ENCODE measurements at regions not wholly inside any gene's neighbourhood (a gene's known extent, or its start where the extent isn't known, plus 50 kb on each side); places are given as distances from the start of the nearest gene placed in this dataset.

- H3K4me3 ChIP-seq (ENCODE audit: low read length in 2 of 2) = no peak overlapping the region
- H3K4me1 ChIP-seq (ENCODE audit: control insufficient read depth in 2 of 2, insufficient read depth in 2 of 2, low read length in 2 of 2) = no peaks in the 10 kb centered on the region
- no peaks in the 10 kb centered on the region for H3K27me3 ChIP-seq (ENCODE audit: control insufficient read depth in 2 of 2, insufficient read depth in 2 of 2, low read length in 2 of 2)
- H3K9me3 ChIP-seq (ENCODE audit: control insufficient read depth in 2 of 2, low read length in 2 of 2) = no peaks in the 10 kb centered on the region
- no peak overlapping the region for H3K9ac ChIP-seq (ENCODE audit: low read depth in 1 of 2, low read length in 2 of 2)
- no peaks in the 10 kb centered on the region for H3K36me3 ChIP-seq (ENCODE audit: control insufficient read depth in 2 of 2, insufficient read depth in 2 of 2, low read length in 2 of 2)
- H3K27ac ChIP-seq (ENCODE audit: low read depth in 2 of 2, low read length in 2 of 2) = no peak overlapping the region
Measured at GRCh38 chr4:126799416-126799815, 833.3 kb upstream of the INTU start.

GRCh38 chr4:126799971-126800574, 832.7 kb upstream of the INTU start:
- no peaks in the 10 kb centered on the region for H3K36me3 ChIP-seq (ENCODE audit: control insufficient read depth in 2 of 2, insufficient read depth in 2 of 2, low read length in 2 of 2)
- no peaks in the 10 kb centered on the region for H3K4me1 ChIP-seq (ENCODE audit: control insufficient read depth in 2 of 2, insufficient read depth in 2 of 2, low read length in 2 of 2)
- H3K27ac ChIP-seq (ENCODE audit: low read depth in 2 of 2, low read length in 2 of 2) = no peak overlapping the region
- H3K27me3 ChIP-seq (ENCODE audit: control insufficient read depth in 2 of 2, insufficient read depth in 2 of 2, low read length in 2 of 2) = no peaks in the 10 kb centered on the region
- no peak overlapping the region for H3K4me3 ChIP-seq (ENCODE audit: low read length in 2 of 2)
- H3K9ac ChIP-seq (ENCODE audit: low read depth in 1 of 2, low read length in 2 of 2) = no peak overlapping the region
- no peaks in the 10 kb centered on the region for H3K9me3 ChIP-seq (ENCODE audit: control insufficient read depth in 2 of 2, low read length in 2 of 2)

GRCh38 chr4:126800575-126801141, 832.1 kb upstream of the INTU start:
- no peak overlapping the region for H3K9ac ChIP-seq (ENCODE audit: low read depth in 1 of 2, low read length in 2 of 2)
- no peaks in the 10 kb centered on the region for H3K36me3 ChIP-seq (ENCODE audit: control insufficient read depth in 2 of 2, insufficient read depth in 2 of 2, low read length in 2 of 2)
- no peak overlapping the region for H3K27ac ChIP-seq (ENCODE audit: low read depth in 2 of 2, low read length in 2 of 2)
- no peaks in the 10 kb centered on the region for H3K4me1 ChIP-seq (ENCODE audit: control insufficient read depth in 2 of 2, insufficient read depth in 2 of 2, low read length in 2 of 2)
- H3K9me3 ChIP-seq (ENCODE audit: control insufficient read depth in 2 of 2, low read length in 2 of 2) = no peaks in the 10 kb centered on the region
- H3K4me3 ChIP-seq (ENCODE audit: low read length in 2 of 2) = no peak overlapping the region
- H3K27me3 ChIP-seq (ENCODE audit: control insufficient read depth in 2 of 2, insufficient read depth in 2 of 2, low read length in 2 of 2) = no peaks in the 10 kb centered on the region

GRCh38 chr4:126807132-126807531, 825.6 kb upstream of the INTU start:
- Histone ChIP-seq H3K4me3 (ENCODE audit: low read length in 2 of 2) (no peak overlapping the region), H3K9ac (ENCODE audit: low read depth in 1 of 2, low read length in 2 of 2) (no peak overlapping the region), H3K9me3 (ENCODE audit: control insufficient read depth in 2 of 2, low read length in 2 of 2) (no peaks in the 10 kb centered on the region), H3K27me3 (ENCODE audit: control insufficient read depth in 2 of 2, insufficient read depth in 2 of 2, low read length in 2 of 2) (no peaks in the 10 kb centered on the region), H3K36me3 (ENCODE audit: control insufficient read depth in 2 of 2, insufficient read depth in 2 of 2, low read length in 2 of 2) (no peaks in the 10 kb centered on the region), H3K27ac (ENCODE audit: low read depth in 2 of 2, low read length in 2 of 2) (no peak overlapping the region), H3K4me1 (ENCODE audit: control insufficient read depth in 2 of 2, insufficient read depth in 2 of 2, low read length in 2 of 2) (no peaks in the 10 kb centered on the region)

GRCh38 chr4:126812076-126812475, 820.7 kb upstream of the INTU start:
- Histone ChIP-seq H3K27ac (ENCODE audit: low read depth in 2 of 2, low read length in 2 of 2) (no peak overlapping the region), H3K27me3 (ENCODE audit: control insufficient read depth in 2 of 2, insufficient read depth in 2 of 2, low read length in 2 of 2) (no peaks in the 10 kb centered on the region), H3K9me3 (ENCODE audit: control insufficient read depth in 2 of 2, low read length in 2 of 2) (no peaks in the 10 kb centered on the region), H3K36me3 (ENCODE audit: control insufficient read depth in 2 of 2, insufficient read depth in 2 of 2, low read length in 2 of 2) (no peaks in the 10 kb centered on the region), H3K9ac (ENCODE audit: low read depth in 1 of 2, low read length in 2 of 2) (no peak overlapping the region), H3K4me3 (ENCODE audit: low read length in 2 of 2) (no peak overlapping the region), H3K4me1 (ENCODE audit: control insufficient read depth in 2 of 2, insufficient read depth in 2 of 2, low read length in 2 of 2) (no peaks in the 10 kb centered on the region)

- Histone ChIP-seq H3K9ac (ENCODE audit: low read depth in 1 of 2, low read length in 2 of 2) (no peak overlapping the region), H3K4me3 (ENCODE audit: low read length in 2 of 2) (no peak overlapping the region), H3K27ac (ENCODE audit: low read depth in 2 of 2, low read length in 2 of 2) (no peak overlapping the region), H3K9me3 (ENCODE audit: control insufficient read depth in 2 of 2, low read length in 2 of 2) (no peaks in the 10 kb centered on the region), H3K27me3 (ENCODE audit: control insufficient read depth in 2 of 2, insufficient read depth in 2 of 2, low read length in 2 of 2) (no peaks in the 10 kb centered on the region), H3K4me1 (ENCODE audit: control insufficient read depth in 2 of 2, insufficient read depth in 2 of 2, low read length in 2 of 2) (no peaks in the 10 kb centered on the region), H3K36me3 (ENCODE audit: control insufficient read depth in 2 of 2, insufficient read depth in 2 of 2, low read length in 2 of 2) (no peaks in the 10 kb centered on the region)
Measured at GRCh38 chr4:126820631-126821030, 812.1 kb upstream of the INTU start.

GRCh38 chr4:126821152-126821551, 811.6 kb upstream of the INTU start:
- Histone ChIP-seq H3K4me3 (ENCODE audit: low read length in 2 of 2) (no peak overlapping the region), H3K9ac (ENCODE audit: low read depth in 1 of 2, low read length in 2 of 2) (no peak overlapping the region), H3K4me1 (ENCODE audit: control insufficient read depth in 2 of 2, insufficient read depth in 2 of 2, low read length in 2 of 2) (no peaks in the 10 kb centered on the region), H3K9me3 (ENCODE audit: control insufficient read depth in 2 of 2, low read length in 2 of 2) (no peaks in the 10 kb centered on the region), H3K27me3 (ENCODE audit: control insufficient read depth in 2 of 2, insufficient read depth in 2 of 2, low read length in 2 of 2) (no peaks in the 10 kb centered on the region), H3K36me3 (ENCODE audit: control insufficient read depth in 2 of 2, insufficient read depth in 2 of 2, low read length in 2 of 2) (no peaks in the 10 kb centered on the region), H3K27ac (ENCODE audit: low read depth in 2 of 2, low read length in 2 of 2) (no peak overlapping the region)

- no peaks in the 10 kb centered on the region for H3K36me3 ChIP-seq (ENCODE audit: control insufficient read depth in 2 of 2, insufficient read depth in 2 of 2, low read length in 2 of 2)
- no peak overlapping the region for H3K4me3 ChIP-seq (ENCODE audit: low read length in 2 of 2)
- peaks cover 0 to 2% of the 10 kb centered on the region in 2 donors for H3K9me3 ChIP-seq (ENCODE audit: control insufficient read depth in 2 of 2, low read length in 2 of 2)
- H3K27ac ChIP-seq (ENCODE audit: low read depth in 2 of 2, low read length in 2 of 2) = no peak overlapping the region
- H3K9ac ChIP-seq (ENCODE audit: low read depth in 1 of 2, low read length in 2 of 2) = no peak overlapping the region
- H3K27me3 ChIP-seq (ENCODE audit: control insufficient read depth in 2 of 2, insufficient read depth in 2 of 2, low read length in 2 of 2) = no peaks in the 10 kb centered on the region
- H3K4me1 ChIP-seq (ENCODE audit: control insufficient read depth in 2 of 2, insufficient read depth in 2 of 2, low read length in 2 of 2) = no peaks in the 10 kb centered on the region
Measured at GRCh38 chr4:126825083-126825482, 807.7 kb upstream of the INTU start.

- no peaks in the 10 kb centered on the region for H3K4me1 ChIP-seq (ENCODE audit: control insufficient read depth in 2 of 2, insufficient read depth in 2 of 2, low read length in 2 of 2)
- no peak overlapping the region for H3K9ac ChIP-seq (ENCODE audit: low read depth in 1 of 2, low read length in 2 of 2)
- no peak overlapping the region for H3K27ac ChIP-seq (ENCODE audit: low read depth in 2 of 2, low read length in 2 of 2)
- peaks cover 5 to 6% of the 10 kb centered on the region in 2 donors for H3K9me3 ChIP-seq (ENCODE audit: control insufficient read depth in 2 of 2, low read length in 2 of 2)
- no peak overlapping the region for H3K4me3 ChIP-seq (ENCODE audit: low read length in 2 of 2)
- H3K27me3 ChIP-seq (ENCODE audit: control insufficient read depth in 2 of 2, insufficient read depth in 2 of 2, low read length in 2 of 2) = no peaks in the 10 kb centered on the region
- H3K36me3 ChIP-seq (ENCODE audit: control insufficient read depth in 2 of 2, insufficient read depth in 2 of 2, low read length in 2 of 2) = no peaks in the 10 kb centered on the region
Measured at GRCh38 chr4:126827669-126828068, 805.1 kb upstream of the INTU start.

- Histone ChIP-seq H3K9ac (ENCODE audit: low read depth in 1 of 2, low read length in 2 of 2) (no peak overlapping the region), H3K4me1 (ENCODE audit: control insufficient read depth in 2 of 2, insufficient read depth in 2 of 2, low read length in 2 of 2) (no peaks in the 10 kb centered on the region), H3K4me3 (ENCODE audit: low read length in 2 of 2) (no peak overlapping the region), H3K36me3 (ENCODE audit: control insufficient read depth in 2 of 2, insufficient read depth in 2 of 2, low read length in 2 of 2) (no peaks in the 10 kb centered on the region), H3K27ac (ENCODE audit: low read depth in 2 of 2, low read length in 2 of 2) (no peak overlapping the region), H3K27me3 (ENCODE audit: control insufficient read depth in 2 of 2, insufficient read depth in 2 of 2, low read length in 2 of 2) (no peaks in the 10 kb centered on the region), H3K9me3 (ENCODE audit: control insufficient read depth in 2 of 2, low read length in 2 of 2) (peaks cover 5 to 11% of the 10 kb centered on the region in 2 donors)
Measured at GRCh38 chr4:126834854-126835253, 797.9 kb upstream of the INTU start.

All from mucosa of rectum (tissue), 2 donors.